ENCODE measurements at regions not wholly inside any gene's neighbourhood (a gene's known extent, or its start where the extent isn't known, plus 50 kb on each side); places are given as distances from the start of the nearest gene placed in this dataset.

DNA sequence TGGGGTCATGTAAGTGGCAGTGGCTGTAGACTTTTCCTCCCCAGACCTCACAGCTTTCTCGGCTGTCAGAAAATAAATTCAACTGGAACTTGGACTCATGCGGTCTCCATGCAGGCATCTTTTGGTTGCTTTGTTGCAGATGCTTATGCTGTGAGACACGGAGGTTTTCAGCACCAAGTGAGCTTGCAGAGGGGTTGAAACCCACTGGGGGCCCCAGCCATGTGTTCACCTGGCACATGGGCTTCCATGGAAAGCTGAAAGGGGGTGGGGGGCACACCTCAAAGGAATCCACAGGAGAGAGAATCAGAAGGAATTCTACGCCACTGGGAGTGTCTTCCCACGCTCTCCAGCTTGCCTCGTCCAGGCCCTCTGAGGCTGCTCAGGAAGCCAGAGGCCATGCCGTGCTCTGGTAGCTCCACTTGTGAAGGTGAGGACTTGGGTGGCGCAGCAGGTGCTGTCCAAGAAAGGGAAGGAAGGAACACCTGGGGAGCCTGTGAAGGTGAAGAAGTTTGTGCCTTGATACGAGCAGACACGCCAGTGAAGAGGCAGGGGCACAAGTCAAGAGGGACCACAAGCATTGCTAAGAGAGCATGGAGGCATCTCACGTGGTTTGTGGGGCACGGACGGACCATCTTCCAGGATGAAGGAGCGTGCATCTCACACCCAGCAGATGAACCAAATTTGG is 134.3 kb upstream of the PMEPA1 start:
- no peak for ATAC-seq (ENCODE audit: insufficient read depth, low FRiP score)
- no peak for DNase-seq
- Histone ChIP-seq H3K27me3 (ENCODE audit: control insufficient read depth in 3 of 3, insufficient read depth in 3 of 3, low read length in 2 of 3) (no peaks in the 10 kb centered on the region), H3K27ac (ENCODE audit: low read depth in 1 of 2, low read length in 1 of 2) (no peak overlapping the region), H3K4me1 (ENCODE audit: control insufficient read depth in 5 of 5, insufficient read depth in 5 of 5, low read length in 5 of 5) (peaks cover 0 to 27% (median 0%) of the 10 kb centered on the region in 5 donors), H3K9me3 (ENCODE audit: control insufficient read depth in 4 of 4, insufficient read depth in 3 of 4, low read length in 3 of 4) (no peaks in the 10 kb centered on the region), H3K4me3 (no peak overlapping the region), H3K9ac (ENCODE audit: insufficient read depth in 1 of 2, low read length in 2 of 2) (no peak overlapping the region), H3K36me3 (ENCODE audit: control insufficient read depth in 4 of 4, insufficient read depth in 4 of 4, low read length in 4 of 4) (no peaks in the 10 kb centered on the region)
- 91 to 96% methylated on average over 14 of the region's 14 CpGs for WGBS, 2 donors
- TF ChIP-seq, protein P1, sequence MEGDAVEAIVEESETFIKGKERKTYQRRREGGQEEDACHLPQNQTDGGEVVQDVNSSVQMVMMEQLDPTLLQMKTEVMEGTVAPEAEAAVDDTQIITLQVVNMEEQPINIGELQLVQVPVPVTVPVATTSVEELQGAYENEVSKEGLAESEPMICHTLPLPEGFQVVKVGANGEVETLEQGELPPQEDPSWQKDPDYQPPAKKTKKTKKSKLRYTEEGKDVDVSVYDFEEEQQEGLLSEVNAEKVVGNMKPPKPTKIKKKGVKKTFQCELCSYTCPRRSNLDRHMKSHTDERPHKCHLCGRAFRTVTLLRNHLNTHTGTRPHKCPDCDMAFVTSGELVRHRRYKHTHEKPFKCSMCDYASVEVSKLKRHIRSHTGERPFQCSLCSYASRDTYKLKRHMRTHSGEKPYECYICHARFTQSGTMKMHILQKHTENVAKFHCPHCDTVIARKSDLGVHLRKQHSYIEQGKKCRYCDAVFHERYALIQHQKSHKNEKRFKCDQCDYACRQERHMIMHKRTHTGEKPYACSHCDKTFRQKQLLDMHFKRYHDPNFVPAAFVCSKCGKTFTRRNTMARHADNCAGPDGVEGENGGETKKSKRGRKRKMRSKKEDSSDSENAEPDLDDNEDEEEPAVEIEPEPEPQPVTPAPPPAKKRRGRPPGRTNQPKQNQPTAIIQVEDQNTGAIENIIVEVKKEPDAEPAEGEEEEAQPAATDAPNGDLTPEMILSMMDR (IDR thresholded peaks at IDR 0.05; ENCODE audit: control extremely low read depth, extremely low read depth): no peak

DNA sequence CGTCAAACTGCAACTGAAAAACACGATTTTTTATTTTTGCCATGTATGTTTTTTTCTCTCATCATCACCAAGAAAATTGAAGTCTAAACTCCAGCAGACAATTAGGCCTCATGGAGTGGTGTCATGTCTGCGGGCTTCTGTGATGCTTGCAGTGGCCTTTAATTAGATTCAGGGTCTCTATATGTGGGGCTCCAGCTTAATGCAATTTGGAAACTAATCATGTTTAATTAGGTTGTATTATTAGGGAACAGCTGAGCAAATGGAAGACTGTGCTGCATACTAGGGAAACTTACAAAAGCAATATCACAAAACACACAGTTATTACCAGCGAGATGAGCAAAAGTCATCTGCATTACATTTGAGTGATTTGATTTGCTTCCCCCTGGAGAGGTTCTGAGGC is 132.9 kb upstream of the PMEPA1 start:
- TF ChIP-seq, protein P1 (IDR thresholded peaks at IDR 0.05; ENCODE audit: control extremely low read depth, extremely low read depth): no peak
- 90 to 94% methylated on average over 4 of the region's 4 CpGs for WGBS, 2 donors
- Histone ChIP-seq H3K9me3 (ENCODE audit: control insufficient read depth in 4 of 4, insufficient read depth in 3 of 4, low read length in 3 of 4) (no peaks in the 10 kb centered on the region), H3K4me1 (ENCODE audit: control insufficient read depth in 5 of 5, insufficient read depth in 5 of 5, low read length in 5 of 5) (peaks cover 0 to 36% (median 5%) of the 10 kb centered on the region in 5 donors), H3K27me3 (ENCODE audit: control insufficient read depth in 3 of 3, insufficient read depth in 3 of 3, low read length in 2 of 3) (no peaks in the 10 kb centered on the region), H3K36me3 (ENCODE audit: control insufficient read depth in 4 of 4, insufficient read depth in 4 of 4, low read length in 4 of 4) (no peaks in the 10 kb centered on the region), H3K9ac (ENCODE audit: insufficient read depth in 1 of 2, low read length in 2 of 2) (no peak overlapping the region), H3K4me3 (no peak overlapping the region), H3K27ac (ENCODE audit: low read depth in 1 of 2, low read length in 1 of 2) (no peak overlapping the region)
- DNase-seq (no peak), ATAC-seq (ENCODE audit: insufficient read depth, low FRiP score) (no peak)

DNA sequence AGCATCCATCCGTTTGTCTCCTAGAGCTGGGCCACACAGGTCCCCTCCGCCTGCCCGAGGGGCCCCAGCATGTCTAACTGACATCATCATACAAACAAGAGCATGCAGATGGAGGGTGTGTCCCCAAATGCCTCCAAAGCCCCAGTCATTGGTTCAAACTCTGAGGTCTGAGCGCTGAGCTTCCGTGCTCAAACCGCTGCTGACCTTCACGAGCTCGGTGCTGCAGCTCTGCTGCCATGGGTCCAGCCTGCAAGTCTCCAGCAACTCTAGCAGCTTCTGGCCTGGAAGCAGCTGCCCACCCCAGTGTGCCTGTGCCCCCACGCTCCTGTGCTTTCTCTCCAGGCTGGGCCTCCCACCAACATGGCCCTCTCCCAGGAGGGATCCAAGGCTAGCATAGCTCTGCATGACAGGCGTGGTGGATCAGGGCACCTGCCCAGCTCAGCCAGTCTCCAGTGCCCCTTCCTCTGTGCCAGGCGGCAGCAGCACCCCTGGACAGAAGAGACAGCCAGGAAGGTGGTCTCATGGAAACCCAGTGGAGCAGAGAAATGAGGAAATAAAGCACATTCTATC is 131.6 kb upstream of the PMEPA1 start:
- no peaks in the 10 kb centered on the region for H3K9me3 ChIP-seq (ENCODE audit: control insufficient read depth in 4 of 4, insufficient read depth in 3 of 4, low read length in 3 of 4)
- ATAC-seq (ENCODE audit: insufficient read depth, low FRiP score) (no peak), DNase-seq (no peak)
- H3K4me1 ChIP-seq (ENCODE audit: control insufficient read depth in 5 of 5, insufficient read depth in 5 of 5, low read length in 5 of 5): peaks cover 0 to 36% (median 5%) of the 10 kb centered on the region in 5 donors
- H3K36me3 ChIP-seq (ENCODE audit: control insufficient read depth in 4 of 4, insufficient read depth in 4 of 4, low read length in 4 of 4): no peaks in the 10 kb centered on the region
- TF ChIP-seq, protein P1 (IDR thresholded peaks at IDR 0.05; ENCODE audit: control extremely low read depth, extremely low read depth): no peak
- 94% methylated on average over 11 of the region's 11 CpGs for WGBS, 2 donors
- no peak overlapping the region for H3K4me3 ChIP-seq
- H3K27me3 ChIP-seq (ENCODE audit: control insufficient read depth in 3 of 3, insufficient read depth in 3 of 3, low read length in 2 of 3): no peaks in the 10 kb centered on the region
- H3K9ac ChIP-seq (ENCODE audit: insufficient read depth in 1 of 2, low read length in 2 of 2): no peak overlapping the region
- no peak overlapping the region for H3K27ac ChIP-seq (ENCODE audit: low read depth in 1 of 2, low read length in 1 of 2)

Measured in lung (tissue), 11 donors.